OCI-LY1 (cell line): ENCODE measurements at regions not wholly inside any gene's neighbourhood (a gene's known extent, or its start where the extent isn't known, plus 50 kb on each side); places are given as distances from the start of the nearest gene placed in this dataset.

Experiments
- H2AFZ ChIP-seq: fragments of 200-600 bp; sonication (generic), shearing (Covaris generic); 2 replicates; pipeline ENCODE4 v1.6.0; 2014; ENCODE audit warnings: antibody characterized with exemption, mild to moderate bottlenecking, low read length
- H3F3A ChIP-seq: fragments of 200-600 bp; sonication (generic), shearing (Covaris generic); 2 replicates; pipeline ENCODE4 v1.6.0; 2014; ENCODE audit warnings: mild to moderate bottlenecking, antibody characterized with exemption, low read length, moderate library complexity; ENCODE audit not compliant: insufficient read depth
- H3K27ac ChIP-seq: fragments of 200-600 bp; sonication (generic); 2 replicates; pipeline ENCODE4 v1.5.1; 2014; ENCODE audit warnings: low read length, mixed run types, mild to moderate bottlenecking, low read depth; ENCODE audit not compliant: poor library complexity, severe bottlenecking
- H3K27me3 ChIP-seq: fragments of 200-600 bp; sonication (generic); 2 replicates; pipeline ENCODE4 v1.6.0; 2014; ENCODE audit warnings: antibody characterized with exemption, mild to moderate bottlenecking, low read length, moderate library complexity; ENCODE audit not compliant: insufficient read depth
- H3K36me3 ChIP-seq: fragments of 200-600 bp; sonication (generic); 2 replicates; pipeline ENCODE4 v1.6.1; 2014; ENCODE audit warnings: mild to moderate bottlenecking, antibody characterized with exemption, low read length, moderate library complexity, mixed read lengths; ENCODE audit not compliant: insufficient read depth
- H3K4me1 ChIP-seq: fragments of 200-600 bp; sonication (generic); 2 replicates; pipeline ENCODE4 v1.5.1; 2014; ENCODE audit warnings: mild to moderate bottlenecking, low read length, moderate library complexity; ENCODE audit not compliant: insufficient read depth, severe bottlenecking
- H3K4me2 ChIP-seq: fragments of 200-600 bp; sonication (generic), shearing (Covaris generic); 2 replicates; pipeline ENCODE4 v1.6.1; 2014; ENCODE audit warnings: low read length
- H3K4me3 ChIP-seq: fragments of 200-600 bp; sonication (generic); 2 replicates; pipeline ENCODE4 v1.5.1; 2014; ENCODE audit warnings: low read length, low read depth, mild to moderate bottlenecking, mixed read lengths; ENCODE audit not compliant: poor library complexity, severe bottlenecking
- H3K79me2 ChIP-seq: fragments of 200-600 bp; shearing (Covaris generic); 2 replicates; pipeline ENCODE4 v1.6.1; 2016; ENCODE audit warnings: mixed run types, low read length, mixed read lengths; ENCODE audit not compliant: insufficient read depth
- H3K9ac ChIP-seq: fragments of 200-600 bp; sonication (generic), shearing (Covaris generic); 2 replicates; pipeline ENCODE4 v1.6.1; 2014; ENCODE audit warnings: mild to moderate bottlenecking, low read length, mixed read lengths
- H3K9me2 ChIP-seq: fragments of 200-600 bp; sonication (generic), shearing (Covaris generic); 2 replicates; pipeline ENCODE4 v1.6.1; 2014; ENCODE audit warnings: low read depth, mild to moderate bottlenecking, low read length, mixed read lengths
- H3K9me3 ChIP-seq: fragments of 200-600 bp; shearing (Covaris generic); 2 replicates; pipeline ENCODE4 v1.6.1; 2014; ENCODE audit warnings: low read length, mixed read lengths
- H4K20me1 ChIP-seq: fragments of 200-600 bp; sonication (generic), shearing (Covaris generic); 2 replicates; pipeline ENCODE4 v1.6.0; 2016; ENCODE audit warnings: mild to moderate bottlenecking, low read length; ENCODE audit not compliant: insufficient read depth
- CTCF ChIP-seq: fragments of 200-600 bp; sonication (generic), shearing (Covaris generic); IDR thresholded peaks from 2 replicates; pipeline ENCODE4 v1.5.1; 2017; ENCODE audit warnings: mild to moderate bottlenecking, antibody characterized with exemption, low read length, moderate library complexity, mixed read lengths
- EZH2 ChIP-seq: fragments of 200-600 bp; sonication (generic), shearing (Covaris generic); IDR thresholded peaks from 2 replicates; pipeline ENCODE4 v1.8.0; 2017; ENCODE audit warnings: borderline replicate concordance, mixed run types, mild to moderate bottlenecking, antibody characterized with exemption, low read length, moderate library complexity, mixed read lengths

GRCh38 chr5:102660111-102660510 is 95.0 kb upstream of the PAM start:
- Histone ChIP-seq H3K36me3 (no peaks in the 10 kb centered on the region), H3K4me2 (no peak overlapping the region), H3F3A (no peaks in the 10 kb centered on the region), H3K4me1 (no peaks in the 10 kb centered on the region), H3K9me2 (no peaks in the 10 kb centered on the region), H2AFZ (no peak overlapping the region), H3K79me2 (no peaks in the 10 kb centered on the region), H3K9ac (no peak overlapping the region), H3K4me3 (no peak overlapping the region), H3K27me3 (no peaks in the 10 kb centered on the region), H4K20me1 (no peaks in the 10 kb centered on the region), H3K27ac (no peak overlapping the region), H3K9me3 (no peaks in the 10 kb centered on the region)
- TF ChIP-seq EZH2 (no peak), CTCF (no peak)

DNA sequence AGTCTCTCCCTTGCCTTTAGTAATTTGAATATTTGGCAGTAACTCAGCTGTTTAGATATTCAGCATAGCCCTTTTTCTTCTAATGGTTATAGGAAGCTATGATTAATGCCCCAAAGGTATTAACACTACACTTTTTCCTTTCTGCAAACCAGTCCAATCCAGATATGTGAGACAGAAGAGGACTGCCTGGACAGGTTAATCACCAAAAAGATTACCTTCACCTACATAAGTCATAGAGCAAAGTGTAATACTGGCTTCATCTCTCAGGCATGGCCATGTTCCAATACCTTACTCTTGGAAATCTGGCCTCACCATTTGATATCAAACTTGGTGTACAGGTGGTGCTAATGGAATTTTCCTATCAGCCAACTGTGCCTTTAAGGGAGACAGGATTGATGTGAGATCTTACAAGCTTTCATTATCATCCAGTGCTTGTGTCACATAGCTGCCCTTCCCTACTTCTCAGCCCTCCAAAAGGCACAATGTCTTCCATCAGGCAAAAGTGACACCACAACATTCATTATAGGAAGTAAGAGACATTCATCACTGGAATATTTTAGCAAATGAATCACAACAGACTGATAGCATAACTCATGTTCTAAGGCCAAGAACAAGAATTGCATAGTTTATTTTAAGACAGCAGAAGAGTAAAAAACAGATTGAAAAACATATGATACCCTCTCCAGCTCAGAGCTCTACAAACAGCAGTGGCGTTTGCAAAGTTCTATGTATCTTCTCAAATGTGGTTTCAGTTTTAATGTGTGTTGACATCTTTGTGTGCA is 91.2 kb upstream of the PAM start:
- no peaks in the 10 kb centered on the region for H3K79me2 ChIP-seq
- no peak overlapping the region for H3K4me2 ChIP-seq
- no peaks in the 10 kb centered on the region for H3K9me3 ChIP-seq
- H3K27ac ChIP-seq: no peak overlapping the region
- no peaks in the 10 kb centered on the region for H3K36me3 ChIP-seq
- H3K4me3 ChIP-seq: no peak overlapping the region
- H3F3A ChIP-seq: no peaks in the 10 kb centered on the region
- H4K20me1 ChIP-seq: no peaks in the 10 kb centered on the region
- H3K9ac ChIP-seq: no peak overlapping the region
- no peaks in the 10 kb centered on the region for H3K9me2 ChIP-seq
- H3K4me1 ChIP-seq: no peaks in the 10 kb centered on the region
- TF ChIP-seq EZH2 (no peak), CTCF (no peak)
- no peaks in the 10 kb centered on the region for H3K27me3 ChIP-seq
- no peak overlapping the region for H2AFZ ChIP-seq

DNA sequence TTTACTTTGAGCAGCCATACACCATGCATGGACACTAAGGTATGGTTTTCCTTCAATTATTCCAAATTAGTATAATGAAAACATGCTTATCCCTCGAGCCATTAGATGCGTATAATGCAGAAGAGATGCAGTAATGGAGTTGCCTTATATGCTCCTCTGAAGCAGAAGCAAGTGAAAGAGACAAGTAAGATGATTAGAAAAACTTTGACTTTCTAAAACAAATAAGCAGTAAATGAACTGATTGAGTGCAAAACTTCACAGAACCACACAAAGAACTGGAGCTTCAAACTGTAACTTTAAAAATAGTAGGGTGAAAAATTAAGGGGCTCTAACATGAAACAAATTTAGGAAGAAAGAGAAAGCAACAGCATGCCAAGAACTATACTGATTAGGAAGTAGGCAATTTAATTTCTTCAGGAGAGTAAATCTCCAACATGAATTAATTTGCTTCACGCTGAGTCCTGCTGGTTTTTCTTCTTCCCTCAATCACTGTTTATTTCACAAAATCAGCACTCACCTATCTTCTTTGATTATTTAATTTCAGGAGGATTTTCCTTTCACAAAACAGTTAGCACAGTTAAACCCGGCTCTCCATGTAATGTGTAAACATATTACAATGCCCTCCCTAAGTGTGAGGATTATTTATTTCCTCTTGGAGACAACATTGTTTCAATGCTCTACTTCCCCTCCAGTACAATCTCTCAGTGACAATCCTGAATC is 90.3 kb upstream of the PAM start:
- H4K20me1 ChIP-seq: no peaks in the 10 kb centered on the region
- TF ChIP-seq CTCF (no peak), EZH2 (no peak)
- H3K4me1 ChIP-seq: no peaks in the 10 kb centered on the region
- no peak overlapping the region for H3K4me2 ChIP-seq
- no peaks in the 10 kb centered on the region for H3K79me2 ChIP-seq
- no peaks in the 10 kb centered on the region for H3F3A ChIP-seq
- no peak overlapping the region for H2AFZ ChIP-seq
- no peaks in the 10 kb centered on the region for H3K9me2 ChIP-seq
- H3K27ac ChIP-seq: no peak overlapping the region
- H3K4me3 ChIP-seq: no peak overlapping the region
- H3K36me3 ChIP-seq: no peaks in the 10 kb centered on the region
- H3K9me3 ChIP-seq: no peaks in the 10 kb centered on the region
- H3K9ac ChIP-seq: no peak overlapping the region
- no peaks in the 10 kb centered on the region for H3K27me3 ChIP-seq
